ENCODE measurements at regions not wholly inside any gene's neighbourhood (a gene's known extent, or its start where the extent isn't known, plus 50 kb on each side); places are given as distances from the start of the nearest gene placed in this dataset.

- DNase-seq (ENCODE audit: low read depth in 1 of 2, low spot score in 1 of 2) (no peak), FAIRE-seq (no peak), ATAC-seq (no peak)
- ChIA-PET POLR2A (no interaction called here), CTCF (no interaction called here)
- H3K4me2 ChIP-seq, result no peak overlapping the region
- WGBS (ENCODE audit: missing lambda C conversion rate), result 2% methylated on average over 1 of the region's 1 CpG
- H3K4me3 ChIP-seq, result no peak overlapping the region
- peaks cover 23% of the 10 kb centered on the region; the same call in 2 of the 3 replicates for H3K9me3 ChIP-seq
- no peak for TF ChIP-seq SMC3 (IDR thresholded peaks at IDR 0.05)
- TF ChIP-seq NFE2L2 (conservative IDR thresholded peaks at IDR 0.05; ENCODE audit: low read length), result no peak
- no peak for TF ChIP-seq FOSB (CRISPR knock-in tag; IDR thresholded peaks at IDR 0.05)
- no peak for TF ChIP-seq ZNF302 (CRISPR knock-in tag; IDR thresholded peaks at IDR 0.05)
- no peak for TF ChIP-seq NR3C1 (IDR thresholded peaks at IDR 0.05)
- TF ChIP-seq ZSCAN20 (CRISPR knock-in tag; IDR thresholded peaks at IDR 0.05), result no peak
- TF ChIP-seq GATA3 (IDR thresholded peaks at IDR 0.05; ENCODE audit: borderline replicate concordance), result no peak
- no peak for TF ChIP-seq RNF2 (IDR thresholded peaks at IDR 0.05; ENCODE audit: borderline replicate concordance, low read depth)
- no peak for TF ChIP-seq HDAC2 (IDR thresholded peaks at IDR 0.05)
- H3K4me1 ChIP-seq, result no peaks in the 10 kb centered on the region
- H3K27ac ChIP-seq, result no peak overlapping the region
Observed at GRCh38 chr5:9865574-9865973, 235.4 kb upstream of the TAS2R1 start.

- CTCF ChIA-PET, result interaction anchor here (0.6 kb wide), 1 partner anchor 49 kb away, joined by 7 read pairs; no protein-coding TSS in a partner anchor
- peaks cover 23% of the 10 kb centered on the region; the same call in 2 of the 3 replicates for H3K9me3 ChIP-seq
- FAIRE-seq (no peak), DNase-seq (ENCODE audit: low read depth in 1 of 2, low spot score in 1 of 2) (no peak), ATAC-seq (no peak)
- H3K4me2 ChIP-seq, result no peak overlapping the region
- H3K4me1 ChIP-seq, result no peaks in the 10 kb centered on the region
- H3K4me3 ChIP-seq, result no peak overlapping the region
- no peak overlapping the region for H3K27ac ChIP-seq
- TF ChIP-seq HMGXB4 (CRISPR knock-in tag; IDR thresholded peaks at IDR 0.05; ENCODE audit: borderline replicate concordance), result no peak
- TF ChIP-seq MAFK (IDR thresholded peaks at IDR 0.05; ENCODE audit: partially characterized antibody), result no peak
- TF ChIP-seq REST (IDR thresholded peaks at IDR 0.05), result no peak
- no peak for TF ChIP-seq ZSCAN20 (CRISPR knock-in tag; IDR thresholded peaks at IDR 0.05)
- no peak for TF ChIP-seq RFX5 (IDR thresholded peaks at IDR 0.05)
- no peak for TF ChIP-seq ZNF302 (CRISPR knock-in tag; IDR thresholded peaks at IDR 0.05)
- no peak for TF ChIP-seq RAD21 (conservative IDR thresholded peaks at IDR 0.05 in 1 of 2, IDR thresholded peaks at IDR 0.05 in 1 of 2)
- no peak for TF ChIP-seq RCOR1 (IDR thresholded peaks at IDR 0.05; ENCODE audit: low read depth, low read length)
- no peak for TF ChIP-seq PBX3 (IDR thresholded peaks at IDR 0.05)
- no peak for TF ChIP-seq SREBF2 (IDR thresholded peaks at IDR 0.05)
- TF ChIP-seq CHD2 (IDR thresholded peaks at IDR 0.05; ENCODE audit: low read length, partially characterized antibody), result no peak
- TF ChIP-seq TP53 (CRISPR knock-in tag; IDR thresholded peaks at IDR 0.05), result no peak
- TF ChIP-seq E2F6 (IDR thresholded peaks at IDR 0.05; ENCODE audit: borderline replicate concordance, low read depth), result no peak
- no peak for TF ChIP-seq HDAC2 (IDR thresholded peaks at IDR 0.05)
- no peak for TF ChIP-seq ATOH8 (CRISPR knock-in tag; IDR thresholded peaks at IDR 0.05; ENCODE audit: low read depth)
- POLR2A ChIA-PET, result interaction anchor here (0.6 kb wide), 1 partner anchor 145 kb away, joined by 9 read pairs; no protein-coding TSS in a partner anchor
- 5% methylated on average over 3 of the region's 3 CpGs for WGBS (ENCODE audit: missing lambda C conversion rate)
Observed at GRCh38 chr5:9864791-9865190, 234.6 kb upstream of the TAS2R1 start.
